IPS DF 19.7 (cell line): ENCODE measurements at regions not wholly inside any gene's neighbourhood (a gene's known extent, or its start where the extent isn't known, plus 50 kb on each side); places are given as distances from the start of the nearest gene placed in this dataset.
"Not testable (repeated sequence)": the region's sequence is repeated elsewhere in the genome, so short reads cannot be mapped to it uniquely, and the experiment has no call there.

Experiments used
- DNase-seq: peaks from one replicate; pipeline ENCODE4 v3.0.0-alpha.2; 2013; ENCODE audit warnings: low read depth, low spot score

GRCh38 chr2:12534646-12535263, 182.0 kb upstream of the TRIB2 start:
- DNase-seq: no peak

GRCh38 chr2:12536976-12537375, 179.8 kb upstream of the TRIB2 start:
- no peak for DNase-seq

GRCh38 chr2:12538138-12538694, 178.5 kb upstream of the TRIB2 start:
- no peak for DNase-seq

GRCh38 chr2:12539336-12539735, 177.4 kb upstream of the TRIB2 start:
- DNase-seq: no peak

GRCh38 chr2:12539776-12540562, 176.8 kb upstream of the TRIB2 start:
- DNase-seq: no peak

GRCh38 chr2:12543076-12543977, 173.4 kb upstream of the TRIB2 start:
- DNase-seq: no peak

GRCh38 chr2:12543978-12544558, 172.7 kb upstream of the TRIB2 start:
- DNase-seq: no peak

GRCh38 chr2:12547566-12548170, 169.1 kb upstream of the TRIB2 start:
- no peak for DNase-seq

GRCh38 chr2:12548906-12549305, 167.8 kb upstream of the TRIB2 start:
- DNase-seq: no peak

- no peak for DNase-seq
Observed at GRCh38 chr2:12549641-12550040, 167.1 kb upstream of the TRIB2 start.

- no peak for DNase-seq
Observed at GRCh38 chr2:12552092-12552491, 164.6 kb upstream of the TRIB2 start.

GRCh38 chr2:12554224-12555011, 162.3 kb upstream of the TRIB2 start:
- no peak for DNase-seq

GRCh38 chr2:12555012-12555645, 161.6 kb upstream of the TRIB2 start:
- DNase-seq: no peak

- no peak for DNase-seq
Observed at GRCh38 chr2:12556762-12557161, 160.0 kb upstream of the TRIB2 start.

GRCh38 chr2:12557688-12558087, 159.0 kb upstream of the TRIB2 start:
- no peak for DNase-seq

GRCh38 chr2:12558519-12558918, 158.2 kb upstream of the TRIB2 start:
- DNase-seq: no peak

- no peak for DNase-seq
Observed at GRCh38 chr2:12560618-12561017, 156.1 kb upstream of the TRIB2 start.

- DNase-seq: no peak
Observed at GRCh38 chr2:12567411-12567810, 149.3 kb upstream of the TRIB2 start.

- DNase-seq: not testable (repeated sequence)
Observed at GRCh38 chr2:12569510-12569909, 147.2 kb upstream of the TRIB2 start.

- not testable (repeated sequence) for DNase-seq
Observed at GRCh38 chr2:12569929-12570328, 146.8 kb upstream of the TRIB2 start.
